Muscle of arm (tissue), 1 donor: ENCODE measurements at regions not wholly inside any gene's neighbourhood (a gene's known extent, or its start where the extent isn't known, plus 50 kb on each side); places are given as distances from the start of the nearest gene placed in this dataset.

ENCODE experiments used
- DNase-seq: peaks from one replicate; pipeline ENCODE4 v3.0.0-alpha.2; 2013

DNA sequence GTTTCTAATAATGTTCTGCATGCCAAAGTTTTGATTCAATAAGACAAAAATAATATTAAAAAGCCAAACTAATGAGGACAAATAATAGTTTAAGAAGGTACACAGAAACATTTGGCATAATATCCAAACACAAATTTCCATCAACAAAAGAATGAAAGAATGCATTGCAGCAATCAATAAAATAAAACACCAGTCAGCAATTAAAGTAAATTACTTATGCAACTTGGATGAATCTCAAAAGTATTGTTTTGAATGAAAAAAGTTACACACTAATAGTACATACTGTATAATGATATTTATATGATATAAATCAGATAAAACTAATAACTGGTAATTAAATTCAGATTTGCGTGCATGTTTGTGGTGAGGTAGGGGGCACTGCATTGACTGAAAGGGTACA is 285.5 kb upstream of the PCDH10 start:
- no peak for DNase-seq

DNA sequence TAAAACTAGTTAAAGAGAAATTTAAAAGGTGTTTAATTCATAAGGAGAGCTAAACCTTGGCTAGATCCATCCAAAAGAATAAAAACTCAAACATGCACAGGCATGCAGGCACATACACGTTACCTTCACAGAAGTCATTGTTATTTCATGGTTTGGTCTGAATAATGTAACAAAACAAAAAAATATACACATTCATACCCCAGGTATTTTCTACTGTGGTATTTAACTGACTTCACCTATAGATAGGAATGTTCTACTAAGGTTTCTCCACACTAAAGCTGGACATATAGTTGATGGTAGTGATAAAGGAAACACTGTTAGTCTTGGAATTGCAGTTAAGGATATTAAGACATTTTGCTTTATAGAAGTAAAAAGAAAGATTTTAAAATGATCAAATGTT is 283.6 kb upstream of the PCDH10 start:
- no peak for DNase-seq

DNA sequence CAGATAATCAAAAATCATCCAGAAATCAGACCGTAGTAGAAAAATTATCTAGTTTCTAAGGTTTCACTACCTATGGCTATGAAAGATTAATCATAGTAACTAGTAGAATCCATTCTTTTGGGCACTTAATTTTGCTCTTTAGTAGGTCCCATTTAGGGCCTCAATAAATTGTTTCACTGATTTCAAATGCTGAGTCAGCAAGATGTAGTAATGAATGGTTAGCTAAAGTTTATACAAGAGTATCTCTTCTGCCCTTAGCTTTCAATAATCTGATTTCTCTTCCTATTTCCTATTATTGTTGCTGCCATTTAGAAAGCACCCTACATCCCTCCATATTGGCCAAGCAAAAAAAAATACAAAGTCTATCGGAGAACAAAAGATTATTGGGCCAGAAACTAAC is 283.2 kb upstream of the PCDH10 start:
- DNase-seq, result no peak

DNA sequence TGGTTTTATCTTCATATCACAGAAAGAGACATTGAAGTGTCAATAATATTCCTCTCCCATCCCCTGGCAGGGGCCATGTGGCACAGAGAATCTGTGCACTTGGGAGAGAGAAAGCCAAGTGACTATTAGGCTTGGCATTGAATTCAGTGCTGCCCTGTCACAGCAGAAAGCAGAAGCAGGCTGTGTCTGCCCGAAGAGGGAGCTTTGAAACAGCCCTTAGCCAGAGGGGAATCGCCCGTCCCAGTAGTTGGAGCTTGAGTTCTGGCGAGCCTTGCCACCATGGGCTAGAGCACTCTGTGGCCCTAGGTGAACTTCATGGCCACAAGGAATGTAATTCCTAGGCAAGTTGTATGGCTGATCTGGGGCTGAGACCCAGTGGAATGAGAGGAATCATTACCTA is 282.5 kb upstream of the PCDH10 start:
- no peak for DNase-seq

DNA sequence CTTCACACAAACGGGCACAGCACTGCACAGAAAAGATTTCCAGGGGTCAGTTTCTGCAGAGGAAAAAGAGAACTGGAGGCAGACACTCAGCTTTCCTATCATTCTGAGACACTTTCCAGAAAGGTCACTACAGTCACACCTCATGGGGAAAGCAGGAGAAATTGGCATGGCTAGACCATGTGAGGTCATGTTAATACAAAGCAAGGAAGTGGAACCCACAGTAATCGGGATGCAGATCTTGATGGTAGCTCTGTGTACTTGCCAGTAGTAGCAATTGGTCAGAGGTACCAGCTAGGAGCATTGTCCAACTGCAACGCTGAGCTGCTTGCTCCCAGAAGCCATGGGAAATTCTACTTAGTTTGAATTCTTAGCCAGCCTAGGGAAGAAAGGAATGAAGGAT is 255.3 kb upstream of the PCDH10 start:
- DNase-seq, result no peak

DNA sequence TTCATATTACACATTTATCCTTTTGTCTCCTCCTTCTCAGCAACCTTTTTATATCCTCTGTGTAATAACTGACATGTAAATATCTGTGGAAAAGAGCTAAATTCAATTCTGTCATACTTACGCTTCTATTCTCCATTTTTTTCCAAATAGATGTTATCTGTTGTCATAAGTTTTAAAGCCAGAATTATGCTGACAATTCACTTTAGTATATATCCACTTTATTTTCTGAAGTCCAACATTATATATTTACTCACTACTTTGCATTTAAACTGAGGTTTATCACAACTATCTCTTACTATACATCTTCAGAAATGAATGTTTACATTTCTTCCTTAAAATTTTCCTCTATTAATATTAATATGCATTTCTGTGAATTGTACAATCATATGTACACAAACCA is 247.9 kb upstream of the PCDH10 start:
- DNase-seq, result no peak

DNA sequence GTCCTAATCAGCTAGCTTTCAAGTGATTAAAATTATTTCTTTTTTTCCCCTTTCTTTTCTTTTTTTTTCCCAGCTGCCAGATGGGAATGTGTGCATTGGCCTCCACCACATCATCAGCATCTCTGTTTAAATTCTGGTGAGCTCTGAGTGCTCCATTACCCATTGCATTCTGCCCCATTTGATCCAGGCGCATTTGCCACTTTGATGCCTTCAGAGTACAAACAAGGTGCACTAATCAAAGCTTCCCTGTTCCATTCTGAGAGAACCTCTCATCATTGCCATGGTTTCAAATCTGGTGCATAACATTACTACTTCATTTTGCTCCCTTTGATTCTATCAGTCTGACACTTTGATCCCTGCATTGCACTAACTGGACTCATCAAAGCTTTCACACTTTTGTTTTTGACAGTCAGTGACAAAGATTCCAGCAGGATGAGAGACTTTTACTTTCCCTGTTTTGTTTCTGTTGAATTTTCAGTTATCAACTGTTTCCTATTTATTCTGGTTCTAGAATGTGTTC is 238.8 kb upstream of the PCDH10 start:
- no peak for DNase-seq

DNA sequence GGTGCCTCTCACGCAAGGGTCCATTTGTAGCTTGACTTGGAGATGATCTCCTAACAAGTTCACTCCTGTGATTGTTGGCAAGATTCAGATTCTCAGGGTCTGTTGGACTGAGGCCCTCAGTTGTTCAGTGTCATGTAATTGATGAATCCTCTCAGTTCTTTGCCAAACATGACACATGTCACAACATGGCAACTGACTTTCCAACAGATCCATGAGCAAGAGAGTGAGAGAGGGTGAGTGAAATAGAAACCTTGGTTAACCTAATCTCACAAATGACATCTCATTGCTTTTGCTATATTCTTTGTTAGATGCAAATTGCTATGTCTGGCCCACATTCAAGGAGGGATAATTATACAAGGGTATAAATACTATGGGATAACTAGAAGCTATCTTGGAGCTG is 231.0 kb upstream of the PCDH10 start:
- no peak for DNase-seq

DNA sequence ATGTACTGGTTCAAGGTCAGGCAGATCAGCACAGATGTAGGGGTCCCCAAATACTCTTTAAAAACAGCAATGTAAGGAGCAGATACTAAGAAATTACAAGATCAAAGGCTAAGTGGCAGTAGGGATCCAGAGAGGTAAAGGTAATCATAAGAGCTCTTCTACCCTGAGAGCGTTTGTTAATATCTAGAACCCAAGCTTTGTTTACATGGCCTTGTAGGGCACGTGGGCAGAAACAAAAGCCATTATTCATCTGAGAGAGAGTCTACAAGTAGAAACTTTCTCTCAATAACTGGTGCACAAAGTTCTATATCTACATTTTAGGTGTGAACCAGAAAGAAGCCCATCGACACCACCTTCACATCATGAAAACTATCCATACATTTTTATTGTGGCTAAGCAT is 225.6 kb upstream of the PCDH10 start:
- DNase-seq, result no peak

DNA sequence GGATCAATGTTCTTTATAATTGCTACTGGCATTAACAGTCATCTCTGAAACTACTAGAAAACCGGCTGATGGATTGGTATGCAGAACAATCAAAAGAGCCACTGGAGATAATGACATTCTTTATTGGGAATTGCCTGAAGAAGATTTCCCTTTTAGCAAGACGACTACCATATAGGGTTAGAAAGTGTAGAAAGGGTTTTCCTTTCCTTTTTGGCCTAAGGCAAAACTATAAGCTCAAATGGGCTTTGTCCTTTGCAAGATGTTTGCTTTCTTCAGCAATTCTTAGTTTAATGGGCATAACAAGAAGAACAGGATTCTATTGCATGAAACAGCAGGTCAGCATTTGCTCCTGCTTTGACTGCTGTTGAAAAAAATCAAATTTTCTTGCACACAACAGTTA is 214.2 kb upstream of the PCDH10 start:
- DNase-seq, result no peak

DNA sequence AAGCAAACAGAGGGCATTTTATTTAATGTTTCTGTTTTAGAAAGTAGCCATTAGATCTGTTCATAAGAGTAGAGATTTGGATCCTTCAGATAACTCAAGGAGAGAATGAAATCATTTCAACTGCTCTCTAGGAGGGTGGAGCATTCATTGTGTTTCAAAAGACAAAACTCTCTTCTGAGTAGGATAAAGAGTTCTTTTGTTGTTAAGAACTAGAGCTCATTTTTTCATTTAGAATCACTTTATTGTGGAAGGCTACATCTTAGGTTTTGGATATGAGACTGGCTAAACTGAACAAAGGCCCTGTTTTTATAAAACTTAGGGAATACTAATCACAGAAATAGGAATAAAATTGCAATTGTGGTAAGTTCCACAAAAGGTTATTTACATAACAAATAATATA is 193.9 kb upstream of the PCDH10 start:
- no peak for DNase-seq

DNA sequence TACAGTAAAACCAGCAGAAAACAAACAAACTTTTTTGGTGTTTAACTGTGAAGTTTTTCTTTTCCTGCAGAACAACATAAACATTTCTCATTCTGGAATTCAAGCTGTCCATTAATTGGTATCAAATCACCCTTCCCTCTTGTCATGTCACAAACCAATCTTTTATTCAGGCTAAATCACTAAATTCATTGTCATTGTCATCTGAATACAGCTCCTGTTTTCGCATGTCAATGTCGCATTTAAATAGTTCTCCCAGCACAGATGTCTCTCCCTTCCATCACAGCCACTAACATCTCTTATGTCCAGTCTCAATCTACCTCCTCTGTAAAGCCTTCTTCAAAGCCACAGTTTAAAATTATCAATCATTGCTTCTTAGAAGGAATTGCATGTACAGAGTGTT is 192.1 kb upstream of the PCDH10 start:
- DNase-seq, result no peak

DNA sequence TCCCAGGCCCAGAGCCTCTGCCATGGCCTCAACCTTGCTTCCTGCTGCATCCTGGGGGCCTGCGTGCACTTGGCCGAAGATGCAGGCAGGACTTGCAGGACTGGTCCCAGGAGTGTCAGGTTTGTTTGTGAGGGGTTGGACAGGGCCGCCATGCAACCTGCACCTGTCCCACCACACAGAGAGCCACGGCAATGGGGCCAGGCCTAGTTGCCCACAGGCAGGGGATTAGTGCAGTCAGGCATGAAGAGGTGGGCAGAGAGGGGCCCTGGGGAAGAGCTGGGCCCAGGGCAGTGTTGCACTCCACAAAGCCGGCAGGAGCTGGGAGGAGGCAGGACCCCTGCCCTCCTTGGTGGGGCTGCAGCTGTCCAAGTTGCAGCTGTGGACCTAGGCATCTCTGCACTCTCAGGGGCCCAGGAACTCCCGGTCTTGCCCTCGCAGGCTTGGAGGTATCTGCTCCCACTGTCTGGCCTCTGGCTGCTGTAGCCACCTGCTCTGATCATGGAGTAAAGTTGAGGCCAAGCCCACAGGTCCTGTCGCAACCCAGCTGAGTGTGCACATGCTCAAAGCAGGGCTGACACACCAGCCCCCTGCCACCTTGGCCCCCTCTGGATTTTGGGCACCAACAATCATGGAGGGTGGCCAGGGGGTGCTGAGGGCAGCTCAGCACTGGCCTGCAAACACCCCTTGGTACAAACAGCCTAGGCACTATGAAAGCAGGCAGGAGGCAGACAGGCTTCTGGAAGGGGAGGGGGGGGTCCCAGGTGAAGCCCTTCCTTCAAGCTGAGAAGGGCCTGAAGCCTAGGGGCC is 190.4 kb upstream of the PCDH10 start:
- no peak for DNase-seq

DNA sequence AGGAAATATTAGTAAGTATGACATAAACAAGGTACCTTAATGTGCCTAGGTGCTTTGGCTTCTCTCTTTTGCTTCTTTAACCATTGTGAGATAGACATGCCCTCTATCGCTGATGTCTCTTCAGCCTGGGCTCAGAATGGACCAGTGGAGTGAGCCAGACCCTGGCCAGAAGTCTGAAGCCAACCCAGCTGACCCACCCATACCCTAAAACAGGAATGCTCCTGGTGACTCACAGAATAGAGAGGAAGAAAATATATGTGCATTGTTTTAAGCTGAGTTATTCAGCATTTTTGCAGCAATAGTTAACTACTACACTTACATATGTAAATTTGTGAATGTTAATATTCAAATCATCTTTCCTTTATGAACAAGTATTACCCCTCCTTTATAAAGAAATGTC is 167.5 kb upstream of the PCDH10 start:
- DNase-seq, result no peak

DNA sequence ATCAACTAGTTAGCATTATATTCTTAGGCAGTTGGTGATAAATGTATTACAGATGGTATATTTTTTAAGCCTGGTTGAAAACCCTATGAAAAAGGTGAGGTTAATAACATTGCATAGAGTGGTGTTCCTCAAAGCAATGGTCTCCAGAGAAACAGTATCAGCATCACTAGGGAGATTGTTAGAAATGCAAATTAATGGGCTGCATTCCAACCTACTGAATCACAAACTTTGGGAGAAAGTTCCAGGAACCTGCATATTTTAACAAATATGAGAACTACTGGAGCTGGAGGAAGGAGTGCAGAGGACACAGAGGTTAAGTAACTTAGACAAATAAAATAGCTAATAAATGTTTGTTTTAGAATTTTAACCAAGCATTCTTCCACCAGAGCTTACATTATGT is 166.9 kb upstream of the PCDH10 start:
- DNase-seq, result no peak

DNA sequence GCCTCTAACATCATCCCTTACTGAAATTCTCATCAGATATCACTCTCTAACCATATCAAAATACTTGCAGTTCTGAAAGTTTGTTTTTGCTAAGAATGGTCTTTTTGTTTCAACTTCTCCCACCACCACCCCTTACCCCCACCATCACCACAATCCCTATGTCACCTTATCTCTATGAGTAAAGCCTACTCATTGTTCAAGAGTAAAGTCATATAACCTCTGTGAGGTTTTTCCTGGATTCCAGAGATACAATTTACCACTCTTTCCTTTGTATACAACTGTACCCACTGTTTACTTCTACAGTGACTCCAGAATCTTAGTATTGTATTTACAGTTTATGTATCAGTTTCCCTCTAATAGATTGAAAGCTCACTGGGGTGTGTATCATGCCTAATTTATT is 158.0 kb upstream of the PCDH10 start:
- no peak for DNase-seq

DNA sequence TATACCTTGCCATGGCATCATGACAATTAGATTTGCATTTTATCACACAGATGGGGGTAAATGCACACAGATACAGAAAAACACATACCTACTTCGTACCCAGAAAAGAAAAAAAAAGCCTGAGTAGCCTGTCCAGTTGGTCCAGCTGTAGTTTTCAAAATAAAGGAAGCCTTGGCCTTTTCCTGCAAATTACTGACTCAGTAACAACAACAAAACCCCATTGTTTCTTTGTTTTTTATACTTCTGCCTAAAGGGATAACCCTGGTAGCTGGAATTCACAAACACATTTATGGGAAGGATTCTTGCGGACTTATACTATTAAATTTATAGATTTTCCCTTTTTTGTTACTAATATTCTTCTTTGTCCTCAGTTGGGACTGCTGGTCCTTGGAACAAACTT is 156.4 kb upstream of the PCDH10 start:
- DNase-seq, result no peak

DNA sequence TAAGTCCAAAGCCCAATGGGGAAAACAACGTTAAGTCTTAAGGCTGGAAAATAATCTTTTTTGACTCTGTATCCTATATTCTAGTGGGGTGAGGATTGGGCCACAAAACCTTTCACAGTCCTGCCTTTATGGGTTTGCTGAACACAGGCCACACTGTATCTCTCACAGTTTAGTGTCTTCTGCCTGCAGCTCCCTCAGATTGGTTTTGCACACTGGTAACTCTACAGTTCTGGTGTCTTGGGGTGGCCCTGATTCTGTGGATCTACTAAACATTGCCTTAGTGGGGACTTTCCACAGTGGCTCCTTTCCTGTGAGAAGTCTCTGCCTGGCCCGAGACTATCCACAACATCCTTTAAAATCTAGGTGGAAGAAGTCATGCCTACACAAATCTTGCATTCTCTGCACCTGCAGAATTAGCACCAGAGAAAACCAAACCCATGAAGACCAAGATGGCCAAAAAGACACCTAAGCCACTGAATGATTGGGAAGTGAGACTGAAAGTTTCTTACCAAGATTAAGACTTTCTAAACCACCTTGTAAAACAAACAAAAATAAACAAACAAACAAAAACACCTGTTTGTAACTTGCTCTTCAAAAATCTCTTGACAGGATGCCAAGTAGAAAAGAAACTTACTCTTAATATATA is 150.4 kb upstream of the PCDH10 start:
- DNase-seq, result no peak

DNA sequence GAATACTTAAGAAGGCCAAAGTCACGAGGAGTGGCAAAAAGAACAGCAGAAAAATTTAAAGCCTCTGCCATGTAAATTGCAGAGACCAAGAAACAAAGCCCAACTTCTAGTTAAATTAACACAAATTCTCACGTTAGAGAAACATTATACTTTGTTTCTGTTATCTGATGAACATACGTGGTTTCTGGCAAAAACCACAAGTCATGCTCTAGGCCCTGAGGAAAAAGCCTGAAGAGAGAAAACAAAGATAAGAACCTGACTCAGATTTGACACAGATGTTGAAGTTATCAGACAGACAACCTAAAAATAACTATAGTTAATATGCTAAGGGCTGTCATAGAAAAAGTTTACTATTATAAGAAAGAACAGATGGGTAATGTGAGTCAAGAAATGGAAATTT is 149.1 kb upstream of the PCDH10 start:
- DNase-seq, result no peak

DNA sequence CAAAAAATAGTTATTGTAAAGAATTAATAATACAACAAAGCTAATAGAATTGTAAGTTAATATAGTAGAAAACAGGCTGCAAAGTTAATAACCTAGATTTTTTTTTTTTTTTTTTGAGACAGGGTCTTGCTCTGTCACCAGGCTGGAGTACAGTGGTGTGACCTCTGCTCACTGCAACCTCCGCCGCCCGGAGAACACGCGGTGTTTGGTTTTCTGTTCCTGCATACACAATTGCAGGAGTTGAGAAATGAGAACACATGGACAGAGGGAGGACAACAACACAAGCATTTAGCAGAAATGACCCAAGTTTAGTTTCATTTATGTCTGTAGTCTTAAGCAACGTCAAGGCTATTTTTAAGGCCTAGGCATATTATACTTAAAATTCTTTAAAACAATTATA is 145.9 kb upstream of the PCDH10 start:
- DNase-seq, result no peak

DNA sequence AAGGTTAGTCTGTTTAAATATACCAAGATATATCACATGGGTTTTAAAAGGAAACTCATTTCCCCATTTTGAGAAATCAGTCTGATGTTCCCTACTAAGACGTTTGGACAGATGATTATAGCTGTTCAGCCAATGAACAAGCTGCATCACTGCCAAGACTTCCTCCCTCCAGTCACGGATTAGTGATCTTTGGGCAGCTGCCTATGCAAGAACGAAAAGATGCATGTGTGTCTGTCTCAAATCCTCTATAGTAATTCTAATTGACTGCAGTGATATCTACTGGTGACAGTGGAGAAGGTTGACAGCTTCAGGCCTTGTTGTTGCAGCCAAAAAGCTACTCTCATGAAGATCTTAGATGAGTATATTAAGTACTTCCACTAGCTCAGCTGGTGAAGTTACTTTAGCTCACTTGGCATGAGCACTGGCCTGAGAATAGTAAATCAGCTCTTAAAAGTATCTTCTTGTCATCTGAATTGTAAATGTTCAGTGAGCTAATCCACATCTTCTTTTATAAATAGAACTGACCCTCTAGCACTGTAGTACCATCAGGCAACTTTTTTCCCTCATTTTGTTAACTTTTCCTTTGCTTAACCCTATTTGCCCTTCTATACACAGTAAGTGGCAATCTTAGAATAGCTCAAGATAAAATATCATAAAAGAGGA is 134.5 kb upstream of the PCDH10 start:
- no peak for DNase-seq

DNA sequence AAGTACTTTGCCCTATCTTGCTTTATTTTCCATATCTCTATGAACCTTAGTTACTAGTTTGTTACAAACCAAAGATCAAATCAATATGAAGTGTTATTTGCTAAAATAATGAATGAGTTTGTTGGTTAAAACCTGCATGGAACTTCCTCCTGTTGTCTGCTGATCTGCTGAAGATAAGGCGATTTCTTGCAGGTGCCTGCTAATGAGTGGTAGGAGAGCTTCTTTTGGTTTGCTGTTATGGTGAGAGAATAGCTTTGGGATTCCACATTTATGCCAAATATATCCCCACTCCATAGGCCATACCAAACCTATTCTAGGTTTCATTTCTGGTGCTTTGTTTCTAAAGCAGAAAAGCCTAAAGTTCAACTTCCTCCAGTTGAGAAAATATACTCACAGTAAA is 103.8 kb upstream of the PCDH10 start:
- no peak for DNase-seq

DNA sequence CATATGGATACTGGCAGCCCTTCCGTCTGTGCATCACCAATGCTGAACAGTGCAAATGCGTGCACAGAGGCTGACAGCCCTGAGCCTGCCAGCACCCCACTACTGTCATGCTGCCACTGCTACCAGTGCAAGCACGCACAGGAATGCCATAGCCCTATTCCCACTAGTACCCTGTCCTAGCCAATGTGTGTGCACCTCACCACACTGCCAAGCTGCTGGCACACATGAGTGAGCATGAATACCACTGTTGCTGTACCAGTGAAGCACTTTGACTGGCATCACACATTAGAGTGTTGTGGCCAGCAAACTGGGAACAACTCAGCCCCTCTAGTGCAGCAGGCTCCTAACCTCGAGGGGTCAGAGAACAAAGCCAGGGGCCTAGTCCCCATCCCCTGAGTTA is 102.9 kb upstream of the PCDH10 start:
- no peak for DNase-seq
